ENCODE measurements at regions not wholly inside any gene's neighbourhood (a gene's known extent, or its start where the extent isn't known, plus 50 kb on each side); places are given as distances from the start of the nearest gene placed in this dataset.

GRCh38 chr3:87359025-87359424 lies 82.6 kb upstream of the POU1F1 start:
- Histone ChIP-seq H3K9me3 (ENCODE audit: control insufficient read depth, insufficient read depth, low read depth, low read length) (no peaks in the 10 kb centered on the region), H3K36me3 (ENCODE audit: control insufficient read depth, insufficient read depth, low read length) (no peaks in the 10 kb centered on the region), H3K4me1 (ENCODE audit: control insufficient read depth, extremely low read depth, insufficient read depth, low read length) (no peaks in the 10 kb centered on the region), H4K20me1 (ENCODE audit: control insufficient read depth, extremely low read depth, insufficient read depth, low read length) (no peaks in the 10 kb centered on the region), H3K4me3 (replicated peaks in 1 of 4; ENCODE audit: control extremely low read depth in 1 of 4, insufficient read depth in 1 of 4, low read depth in 3 of 4, low read length in 4 of 4) (no peak overlapping the region), H3K4me2 (ENCODE audit: extremely low read depth, insufficient read depth, low read length) (no peak overlapping the region), H3K79me2 (ENCODE audit: control insufficient read depth, insufficient read depth, low read length) (no peaks in the 10 kb centered on the region), H3K9ac (ENCODE audit: insufficient read depth, low read length) (no peak overlapping the region), H3K27me3 (ENCODE audit: control insufficient read depth, insufficient read depth, low read length) (no peaks in the 10 kb centered on the region), H3K27ac (ENCODE audit: insufficient read depth, low read length) (no peak overlapping the region), H2AFZ (ENCODE audit: low read length) (no peak overlapping the region)
- no peak for DNase-seq (ENCODE audit: low read depth in 2 of 2)
- TF ChIP-seq CTCF (conservative IDR thresholded peaks at IDR 0.05 in 1 of 2, IDR thresholded peaks at IDR 0.05 in 1 of 2; ENCODE audit: low read depth in 1 of 2, low read length in 2 of 2): no peak
- TF ChIP-seq EZH2 (IDR thresholded peaks at IDR 0.05; ENCODE audit: low read length, missing control alignments): no peak

- Histone ChIP-seq H4K20me1 (ENCODE audit: control insufficient read depth, extremely low read depth, insufficient read depth, low read length) (no peaks in the 10 kb centered on the region), H3K9me3 (ENCODE audit: control insufficient read depth, insufficient read depth, low read depth, low read length) (no peaks in the 10 kb centered on the region), H3K4me1 (ENCODE audit: control insufficient read depth, extremely low read depth, insufficient read depth, low read length) (no peaks in the 10 kb centered on the region), H3K79me2 (ENCODE audit: control insufficient read depth, insufficient read depth, low read length) (no peaks in the 10 kb centered on the region), H3K36me3 (ENCODE audit: control insufficient read depth, insufficient read depth, low read length) (no peaks in the 10 kb centered on the region), H3K9ac (ENCODE audit: insufficient read depth, low read length) (no peak overlapping the region), H3K4me3 (replicated peaks in 1 of 4; ENCODE audit: control extremely low read depth in 1 of 4, insufficient read depth in 1 of 4, low read depth in 3 of 4, low read length in 4 of 4) (no peak overlapping the region), H3K4me2 (ENCODE audit: extremely low read depth, insufficient read depth, low read length) (no peak overlapping the region), H3K27me3 (ENCODE audit: control insufficient read depth, insufficient read depth, low read length) (no peaks in the 10 kb centered on the region), H2AFZ (ENCODE audit: low read length) (no peak overlapping the region), H3K27ac (ENCODE audit: insufficient read depth, low read length) (no peak overlapping the region)
- TF ChIP-seq CTCF (conservative IDR thresholded peaks at IDR 0.05 in 1 of 2, IDR thresholded peaks at IDR 0.05 in 1 of 2; ENCODE audit: low read depth in 1 of 2, low read length in 2 of 2) (no peak), EZH2 (IDR thresholded peaks at IDR 0.05; ENCODE audit: low read length, missing control alignments) (no peak)
- no peak for DNase-seq (ENCODE audit: low read depth in 2 of 2)
These were observed 81.7 kb upstream of the POU1F1 start for GRCh38 chr3:87358066-87358465.

- Histone ChIP-seq H3K36me3 (ENCODE audit: control insufficient read depth, insufficient read depth, low read length) (no peaks in the 10 kb centered on the region), H3K9me3 (ENCODE audit: control insufficient read depth, insufficient read depth, low read depth, low read length) (no peaks in the 10 kb centered on the region), H3K79me2 (ENCODE audit: control insufficient read depth, insufficient read depth, low read length) (no peaks in the 10 kb centered on the region), H3K9ac (ENCODE audit: insufficient read depth, low read length) (no peak overlapping the region), H2AFZ (ENCODE audit: low read length) (no peak overlapping the region), H3K4me1 (ENCODE audit: control insufficient read depth, extremely low read depth, insufficient read depth, low read length) (no peaks in the 10 kb centered on the region), H3K27me3 (ENCODE audit: control insufficient read depth, insufficient read depth, low read length) (no peaks in the 10 kb centered on the region), H3K4me3 (replicated peaks in 1 of 4; ENCODE audit: control extremely low read depth in 1 of 4, insufficient read depth in 1 of 4, low read depth in 3 of 4, low read length in 4 of 4) (no peak overlapping the region), H3K4me2 (ENCODE audit: extremely low read depth, insufficient read depth, low read length) (no peak overlapping the region), H3K27ac (ENCODE audit: insufficient read depth, low read length) (no peak overlapping the region), H4K20me1 (ENCODE audit: control insufficient read depth, extremely low read depth, insufficient read depth, low read length) (no peaks in the 10 kb centered on the region)
- peak in 1 of 2 donors; percentile 0 for DNase-seq (ENCODE audit: low read depth in 2 of 2)
- no peak for TF ChIP-seq EZH2 (IDR thresholded peaks at IDR 0.05; ENCODE audit: low read length, missing control alignments)
- no peak for TF ChIP-seq CTCF (conservative IDR thresholded peaks at IDR 0.05 in 1 of 2, IDR thresholded peaks at IDR 0.05 in 1 of 2; ENCODE audit: low read depth in 1 of 2, low read length in 2 of 2)
These were observed 78.0 kb upstream of the POU1F1 start for GRCh38 chr3:87354398-87354797.

All from fibroblast of lung (primary cell).